Epithelial cell of proximal tubule (primary cell): ENCODE measurements at regions not wholly inside any gene's neighbourhood (a gene's known extent, or its start where the extent isn't known, plus 50 kb on each side); places are given as distances from the start of the nearest gene placed in this dataset.
"Not testable (repeated sequence)": the region's sequence is repeated elsewhere in the genome, so short reads cannot be mapped to it uniquely, and the experiment has no call there.

Experiments used
- DNase-seq: peaks from one replicate; pipeline ENCODE4 v3.0.0-alpha.2; 2011; ENCODE audit warnings: low read depth
- H3K4me3 ChIP-seq: 2 replicates; pipeline ENCODE4 v1.5.1; 2011; ENCODE audit warnings: low read depth, mild to moderate bottlenecking, low read length
- CTCF ChIP-seq: conservative IDR thresholded peaks from 2 replicates; pipeline ENCODE4 v1.5.1; 2012; ENCODE audit warnings: low read depth, mild to moderate bottlenecking, low read length

- DNase-seq = no peak
- no peak for TF ChIP-seq CTCF
- no peak overlapping the region for H3K4me3 ChIP-seq
Observed at GRCh38 chr16:56011808-56012481, 136.8 kb upstream of the CES5A start.

GRCh38 chr16:56005958-56006357, 130.8 kb upstream of the CES5A start:
- no peak overlapping the region for H3K4me3 ChIP-seq
- no peak for TF ChIP-seq CTCF
- no peak for DNase-seq

GRCh38 chr16:55999683-56000082, 124.5 kb upstream of the CES5A start:
- H3K4me3 ChIP-seq = no peak overlapping the region
- no peak for DNase-seq
- no peak for TF ChIP-seq CTCF

- H3K4me3 ChIP-seq = no peak overlapping the region
- no peak for DNase-seq
- TF ChIP-seq CTCF = no peak
Observed at GRCh38 chr16:55993088-55993487, 117.9 kb upstream of the CES5A start.

GRCh38 chr16:55992551-55992950, 117.4 kb upstream of the CES5A start:
- no peak overlapping the region for H3K4me3 ChIP-seq
- no peak for DNase-seq
- no peak for TF ChIP-seq CTCF

- no peak for TF ChIP-seq CTCF
- DNase-seq = no peak
- no peak overlapping the region for H3K4me3 ChIP-seq
Observed at GRCh38 chr16:55991843-55992242, 116.7 kb upstream of the CES5A start.

GRCh38 chr16:55989569-55989907, 114.4 kb upstream of the CES5A start:
- DNase-seq = no peak
- TF ChIP-seq CTCF = no peak
- no peak overlapping the region for H3K4me3 ChIP-seq

GRCh38 chr16:55988850-55989568, 113.8 kb upstream of the CES5A start:
- not testable (repeated sequence) for DNase-seq

More at GRCh38 chr16:55988850-55989568, 113.8 kb upstream of the CES5A start:
- not testable (repeated sequence) for H3K4me3 ChIP-seq
